RWPE1 (cell line): ENCODE measurements at regions not wholly inside any gene's neighbourhood (a gene's known extent, or its start where the extent isn't known, plus 50 kb on each side); places are given as distances from the start of the nearest gene placed in this dataset.

ENCODE experiments used
- CTCF ChIA-PET: fragments of 350-600 bp; sonication (Branson Sonifier 250); formaldehyde crosslinking; extraction: SDS; loops from one replicate; lab custom pipeline; 2021; lab: Yijun Ruan, JAX
- POLR2A ChIA-PET: fragments of 400-600 bp; formaldehyde crosslinking; extraction: SDS; loops from one replicate; lab custom pipeline; 2020; ENCODE audit warnings: antibody characterized with exemption; ENCODE audit not compliant: low non-redundant PET; lab: Yijun Ruan, JAX
- DNase-seq: peaks from one replicate; pipeline ENCODE4 v3.0.0; 2012; ENCODE audit warnings: low spot score
- H3K27ac ChIP-seq: fragments of 450-650 bp; 2 replicates; pipeline ENCODE4 v1.5.1; 2017
- CTCF ChIP-seq: fragments of 450-650 bp; conservative IDR thresholded peaks from 2 replicates; pipeline ENCODE4 v1.5.1; 2017; ENCODE audit warnings: low read depth, mild to moderate bottlenecking

- DNase-seq: no peak
- H3K27ac ChIP-seq: no peak overlapping the region
- CTCF ChIA-PET: no interaction called here
- TF ChIP-seq CTCF: no peak
- POLR2A ChIA-PET: no interaction called here
Measured at GRCh38 chr4:14371131-14371530, 631.1 kb upstream of the CPEB2 start.

- no peak for DNase-seq
- POLR2A ChIA-PET: no interaction called here
- CTCF ChIA-PET: interaction anchor here (0.5 kb wide), 1 partner anchor 222 kb away, joined by 3 read pairs; no protein-coding TSS in a partner anchor
- TF ChIP-seq CTCF: no peak
- H3K27ac ChIP-seq: no peak overlapping the region
Measured at GRCh38 chr4:14375816-14376215, 626.5 kb upstream of the CPEB2 start.

GRCh38 chr4:14379183-14379582 lies 623.1 kb upstream of the CPEB2 start:
- H3K27ac ChIP-seq: no peak overlapping the region
- ChIA-PET CTCF (no interaction called here), POLR2A (no interaction called here)
- no peak for DNase-seq
- TF ChIP-seq CTCF: no peak

- CTCF ChIA-PET: no interaction called here
- POLR2A ChIA-PET: no interaction called here
- DNase-seq: no peak
- H3K27ac ChIP-seq: no peak overlapping the region
- no peak for TF ChIP-seq CTCF
Measured at GRCh38 chr4:14383652-14384051, 618.6 kb upstream of the CPEB2 start.

- ChIA-PET POLR2A (no interaction called here), CTCF (no interaction called here)
- H3K27ac ChIP-seq: no peak overlapping the region
- TF ChIP-seq CTCF: no peak
- DNase-seq: no peak
Measured at GRCh38 chr4:14384824-14385223, 617.5 kb upstream of the CPEB2 start.

DNA sequence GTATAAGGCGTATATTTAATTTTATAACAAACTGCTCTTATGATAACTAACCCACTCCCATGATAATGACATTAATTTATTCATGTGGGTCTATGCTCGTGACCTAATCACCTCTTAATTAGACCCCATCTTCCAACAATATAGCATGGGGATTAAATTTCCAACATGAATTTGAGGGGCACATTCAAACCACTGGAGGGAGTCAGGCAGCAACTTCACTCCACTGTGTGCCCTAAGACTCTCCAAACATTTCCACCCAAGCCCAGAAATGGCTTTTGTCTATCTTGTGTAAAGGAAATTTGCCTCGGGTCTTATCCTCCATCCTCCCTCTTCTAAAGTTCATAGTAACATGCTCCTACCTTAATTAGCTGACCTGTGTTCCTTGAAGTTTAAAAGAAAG lies 616.1 kb upstream of the CPEB2 start:
- TF ChIP-seq CTCF: no peak
- DNase-seq: no peak
- ChIA-PET POLR2A (no interaction called here), CTCF (no interaction called here)
- H3K27ac ChIP-seq: no peak overlapping the region

GRCh38 chr4:14387647-14388046 lies 614.6 kb upstream of the CPEB2 start:
- TF ChIP-seq CTCF: no peak
- H3K27ac ChIP-seq: no peak overlapping the region
- POLR2A ChIA-PET: no interaction called here
- CTCF ChIA-PET: no interaction called here
- DNase-seq: no peak
